ENCODE measurements at regions not wholly inside any gene's neighbourhood (a gene's known extent, or its start where the extent isn't known, plus 50 kb on each side); places are given as distances from the start of the nearest gene placed in this dataset.

- no peak overlapping the region for H3K4me3 ChIP-seq (ENCODE audit: low read length)
- no peaks in the 10 kb centered on the region for H3K4me1 ChIP-seq (ENCODE audit: control insufficient read depth, low read depth, low read length)
- no peaks in the 10 kb centered on the region for H3K9me3 ChIP-seq (ENCODE audit: control insufficient read depth, low read depth, low read length)
- no peak overlapping the region for H3K9ac ChIP-seq (ENCODE audit: low read length)
- H3K27ac ChIP-seq (ENCODE audit: low read length), result no peak overlapping the region
- no peaks in the 10 kb centered on the region for H3K36me3 ChIP-seq (ENCODE audit: control insufficient read depth, low read depth, low read length)
- H3K27me3 ChIP-seq (ENCODE audit: control insufficient read depth, insufficient read depth, low read length), result no peaks in the 10 kb centered on the region
Observed at GRCh38 chr10:42969147-42969546, 107.7 kb upstream of the RET start.

- Histone ChIP-seq H3K27ac (ENCODE audit: low read length) (no peak overlapping the region), H3K4me1 (ENCODE audit: control insufficient read depth, low read depth, low read length) (no peaks in the 10 kb centered on the region), H3K9ac (ENCODE audit: low read length) (no peak overlapping the region), H3K36me3 (ENCODE audit: control insufficient read depth, low read depth, low read length) (no peaks in the 10 kb centered on the region), H3K9me3 (ENCODE audit: control insufficient read depth, low read depth, low read length) (no peaks in the 10 kb centered on the region), H3K4me3 (ENCODE audit: low read length) (no peak overlapping the region), H3K27me3 (ENCODE audit: control insufficient read depth, insufficient read depth, low read length) (no peaks in the 10 kb centered on the region)
Observed at GRCh38 chr10:42969909-42970308, 107.0 kb upstream of the RET start.

- Histone ChIP-seq H3K36me3 (ENCODE audit: control insufficient read depth, low read depth, low read length) (no peaks in the 10 kb centered on the region), H3K9me3 (ENCODE audit: control insufficient read depth, low read depth, low read length) (no peaks in the 10 kb centered on the region), H3K4me3 (ENCODE audit: low read length) (no peak overlapping the region), H3K27ac (ENCODE audit: low read length) (no peak overlapping the region), H3K27me3 (ENCODE audit: control insufficient read depth, insufficient read depth, low read length) (no peaks in the 10 kb centered on the region), H3K4me1 (ENCODE audit: control insufficient read depth, low read depth, low read length) (no peaks in the 10 kb centered on the region), H3K9ac (ENCODE audit: low read length) (no peak overlapping the region)
Observed at GRCh38 chr10:42970451-42971250, 106.2 kb upstream of the RET start.

- Histone ChIP-seq H3K4me1 (ENCODE audit: control insufficient read depth, low read depth, low read length) (no peaks in the 10 kb centered on the region), H3K36me3 (ENCODE audit: control insufficient read depth, low read depth, low read length) (no peaks in the 10 kb centered on the region), H3K27ac (ENCODE audit: low read length) (no peak overlapping the region), H3K9ac (ENCODE audit: low read length) (no peak overlapping the region), H3K4me3 (ENCODE audit: low read length) (no peak overlapping the region), H3K9me3 (ENCODE audit: control insufficient read depth, low read depth, low read length) (no peaks in the 10 kb centered on the region), H3K27me3 (ENCODE audit: control insufficient read depth, insufficient read depth, low read length) (no peaks in the 10 kb centered on the region)
Observed at GRCh38 chr10:42971251-42971599, 105.6 kb upstream of the RET start.

- Histone ChIP-seq H3K9ac (ENCODE audit: low read length) (no peak overlapping the region), H3K27me3 (ENCODE audit: control insufficient read depth, insufficient read depth, low read length) (no peaks in the 10 kb centered on the region), H3K4me1 (ENCODE audit: control insufficient read depth, low read depth, low read length) (no peaks in the 10 kb centered on the region), H3K36me3 (ENCODE audit: control insufficient read depth, low read depth, low read length) (no peaks in the 10 kb centered on the region), H3K27ac (ENCODE audit: low read length) (no peak overlapping the region), H3K9me3 (ENCODE audit: control insufficient read depth, low read depth, low read length) (no peaks in the 10 kb centered on the region), H3K4me3 (ENCODE audit: low read length) (no peak overlapping the region)
Observed at GRCh38 chr10:42972946-42973345, 103.9 kb upstream of the RET start.

- H3K27ac ChIP-seq (ENCODE audit: low read length), result no peak overlapping the region
- no peak overlapping the region for H3K4me3 ChIP-seq (ENCODE audit: low read length)
- no peaks in the 10 kb centered on the region for H3K4me1 ChIP-seq (ENCODE audit: control insufficient read depth, low read depth, low read length)
- no peaks in the 10 kb centered on the region for H3K36me3 ChIP-seq (ENCODE audit: control insufficient read depth, low read depth, low read length)
- no peak overlapping the region for H3K9ac ChIP-seq (ENCODE audit: low read length)
- H3K9me3 ChIP-seq (ENCODE audit: control insufficient read depth, low read depth, low read length), result no peaks in the 10 kb centered on the region
- H3K27me3 ChIP-seq (ENCODE audit: control insufficient read depth, insufficient read depth, low read length), result no peaks in the 10 kb centered on the region
Observed at GRCh38 chr10:42973411-42973810, 103.5 kb upstream of the RET start.

GRCh38 chr10:42973870-42974692, 102.8 kb upstream of the RET start:
- no peaks in the 10 kb centered on the region for H3K9me3 ChIP-seq (ENCODE audit: control insufficient read depth, low read depth, low read length)
- no peaks in the 10 kb centered on the region for H3K4me1 ChIP-seq (ENCODE audit: control insufficient read depth, low read depth, low read length)
- H3K27me3 ChIP-seq (ENCODE audit: control insufficient read depth, insufficient read depth, low read length), result no peaks in the 10 kb centered on the region
- H3K36me3 ChIP-seq (ENCODE audit: control insufficient read depth, low read depth, low read length), result no peaks in the 10 kb centered on the region
- no peak overlapping the region for H3K27ac ChIP-seq (ENCODE audit: low read length)
- H3K9ac ChIP-seq (ENCODE audit: low read length), result no peak overlapping the region
- H3K4me3 ChIP-seq (ENCODE audit: low read length), result no peak overlapping the region

- Histone ChIP-seq H3K36me3 (ENCODE audit: control insufficient read depth, low read depth, low read length) (no peaks in the 10 kb centered on the region), H3K27ac (ENCODE audit: low read length) (no peak overlapping the region), H3K27me3 (ENCODE audit: control insufficient read depth, insufficient read depth, low read length) (no peaks in the 10 kb centered on the region), H3K9me3 (ENCODE audit: control insufficient read depth, low read depth, low read length) (no peaks in the 10 kb centered on the region), H3K4me1 (ENCODE audit: control insufficient read depth, low read depth, low read length) (no peaks in the 10 kb centered on the region), H3K9ac (ENCODE audit: low read length) (no peak overlapping the region), H3K4me3 (ENCODE audit: low read length) (no peak overlapping the region)
Observed at GRCh38 chr10:42974693-42975002, 102.2 kb upstream of the RET start.

GRCh38 chr10:42975005-42975493, 101.8 kb upstream of the RET start:
- H3K9ac ChIP-seq (ENCODE audit: low read length), result no peak overlapping the region
- H3K9me3 ChIP-seq (ENCODE audit: control insufficient read depth, low read depth, low read length), result no peaks in the 10 kb centered on the region
- H3K27ac ChIP-seq (ENCODE audit: low read length), result no peak overlapping the region
- H3K27me3 ChIP-seq (ENCODE audit: control insufficient read depth, insufficient read depth, low read length), result no peaks in the 10 kb centered on the region
- H3K4me1 ChIP-seq (ENCODE audit: control insufficient read depth, low read depth, low read length), result no peaks in the 10 kb centered on the region
- H3K36me3 ChIP-seq (ENCODE audit: control insufficient read depth, low read depth, low read length), result no peaks in the 10 kb centered on the region
- no peak overlapping the region for H3K4me3 ChIP-seq (ENCODE audit: low read length)

GRCh38 chr10:42975558-42976340, 101.1 kb upstream of the RET start:
- Histone ChIP-seq H3K27me3 (ENCODE audit: control insufficient read depth, insufficient read depth, low read length) (no peaks in the 10 kb centered on the region), H3K9ac (ENCODE audit: low read length) (no peak overlapping the region), H3K36me3 (ENCODE audit: control insufficient read depth, low read depth, low read length) (no peaks in the 10 kb centered on the region), H3K4me3 (ENCODE audit: low read length) (no peak overlapping the region), H3K27ac (ENCODE audit: low read length) (no peak overlapping the region), H3K9me3 (ENCODE audit: control insufficient read depth, low read depth, low read length) (no peaks in the 10 kb centered on the region), H3K4me1 (ENCODE audit: control insufficient read depth, low read depth, low read length) (no peaks in the 10 kb centered on the region)

- no peak overlapping the region for H3K4me3 ChIP-seq (ENCODE audit: low read length)
- no peak overlapping the region for H3K27ac ChIP-seq (ENCODE audit: low read length)
- no peak overlapping the region for H3K9ac ChIP-seq (ENCODE audit: low read length)
- H3K4me1 ChIP-seq (ENCODE audit: control insufficient read depth, low read depth, low read length), result no peaks in the 10 kb centered on the region
- H3K27me3 ChIP-seq (ENCODE audit: control insufficient read depth, insufficient read depth, low read length), result no peaks in the 10 kb centered on the region
- H3K36me3 ChIP-seq (ENCODE audit: control insufficient read depth, low read depth, low read length), result no peaks in the 10 kb centered on the region
- no peaks in the 10 kb centered on the region for H3K9me3 ChIP-seq (ENCODE audit: control insufficient read depth, low read depth, low read length)
Observed at GRCh38 chr10:42976351-42977031, 100.4 kb upstream of the RET start.

Data from iPS-18a (cell line).